Liver (tissue), 8 donors: ENCODE measurements at regions not wholly inside any gene's neighbourhood (a gene's known extent, or its start where the extent isn't known, plus 50 kb on each side); places are given as distances from the start of the nearest gene placed in this dataset.

Experiments
- DNase-seq: peaks from one replicate; pipeline ENCODE4 v3.0.0-alpha.2; 2017; ENCODE audit warnings: low spot score
- H3K27ac ChIP-seq, 2 donors: one replicate each; pipeline ENCODE4 v1.7.0; 2013; ENCODE audit warnings: inconsistent platforms in 2 of 2, low read length in 2 of 2, control low read depth in 1 of 2, low read depth in 1 of 2, mild to moderate bottlenecking in 1 of 2
- H3K27me3 ChIP-seq, 4 donors: one replicate each; pipeline versions ENCODE4 v1.6.1 to v1.7.0; 2013; ENCODE audit warnings: low read length in 3 of 4, inconsistent platforms in 1 of 4, mild to moderate bottlenecking in 1 of 4, moderate library complexity in 1 of 4; ENCODE audit not compliant: control insufficient read depth in 4 of 4, insufficient read depth in 4 of 4
- H3K36me3 ChIP-seq, 4 donors: one replicate each; pipeline versions ENCODE4 v1.6.1 to v1.7.0; 2013; ENCODE audit warnings: low read length in 3 of 4, mild to moderate bottlenecking in 3 of 4, low read depth in 1 of 4, moderate library complexity in 1 of 4; ENCODE audit not compliant: control insufficient read depth in 4 of 4, insufficient read depth in 3 of 4
- H3K4me1 ChIP-seq, 4 donors: one replicate each; pipeline versions ENCODE4 v1.6.1 to v1.7.0; 2013; ENCODE audit warnings: low read length in 3 of 4, mild to moderate bottlenecking in 3 of 4, moderate library complexity in 1 of 4; ENCODE audit not compliant: control insufficient read depth in 4 of 4, insufficient read depth in 4 of 4
- H3K4me3 ChIP-seq, 3 donors: one replicate each; pipeline versions ENCODE4 v1.6.1 to v1.7.0; 2013; ENCODE audit warnings: low read length in 3 of 3, control low read depth in 1 of 3, low read depth in 1 of 3, mild to moderate bottlenecking in 1 of 3
- H3K9ac ChIP-seq, 2 donors: one replicate each; pipeline ENCODE4 v1.7.0; 2013; ENCODE audit warnings: low read length in 2 of 2, mild to moderate bottlenecking in 2 of 2, moderate library complexity in 2 of 2, control low read depth in 1 of 2, low read depth in 1 of 2
- H3K9me3 ChIP-seq, 4 donors: one replicate each; pipeline versions ENCODE4 v1.6.1 to v1.7.0; 2013; ENCODE audit warnings: low read length in 3 of 4; ENCODE audit not compliant: control insufficient read depth in 4 of 4
- FOXA1 ChIP-seq: IDR thresholded peaks from 2 replicates; pipeline ENCODE4 v1.6.1; 2016; ENCODE audit warnings: antibody characterized with exemption
- HNF4A ChIP-seq, 2 donors: conservative IDR thresholded peaks; 2 replicates each; pipeline ENCODE4 v1.6.1; 2016; ENCODE audit warnings: antibody characterized with exemption in 2 of 2, mild to moderate bottlenecking in 2 of 2
- HNF4G ChIP-seq: IDR thresholded peaks from 2 replicates; pipeline ENCODE4 v1.6.1; 2016; ENCODE audit warnings: antibody characterized with exemption
- JUND ChIP-seq, 2 donors: IDR thresholded peaks; 2 replicates each; pipeline ENCODE4 v1.6.1; 2016; ENCODE audit warnings: antibody characterized with exemption in 2 of 2
- NR2F2 ChIP-seq: IDR thresholded peaks from 2 replicates; pipeline ENCODE4 v1.6.1; 2016; ENCODE audit warnings: antibody characterized with exemption
- RAD21 ChIP-seq, 2 donors: IDR thresholded peaks; 2 replicates each; pipeline ENCODE4 v1.6.1; 2016; ENCODE audit warnings: antibody characterized with exemption in 2 of 2, mild to moderate bottlenecking in 2 of 2
- SP1 ChIP-seq: IDR thresholded peaks from 2 replicates; pipeline ENCODE4 v1.6.1; 2018; ENCODE audit warnings: antibody characterized with exemption, mild to moderate bottlenecking
- TAF1 ChIP-seq: conservative IDR thresholded peaks from 2 replicates; pipeline ENCODE4 v1.6.1; 2016; ENCODE audit warnings: antibody characterized with exemption, mild to moderate bottlenecking
- YY1 ChIP-seq: IDR thresholded peaks from 2 replicates; pipeline ENCODE4 v1.6.1; 2016; ENCODE audit warnings: antibody characterized with exemption, mild to moderate bottlenecking
- WGBS: extraction: QIAGEN DNeasy Blood & Tissue Kit; methylation state at CpG from one replicate; pipeline ENCODE4 v1.1.7; 2013; 5-methylcytosine and 5-hydroxymethylcytosine counted together
- TF ChIP-seq, protein P1 (sequence below): IDR thresholded peaks from 2 replicates; pipeline ENCODE4 v1.6.1; 2016; ENCODE audit warnings: antibody characterized with exemption, mild to moderate bottlenecking
- TF ChIP-seq, protein P2 (sequence below): IDR thresholded peaks from 2 replicates; pipeline ENCODE4 v1.6.1; 2016; ENCODE audit warnings: antibody characterized with exemption
- TF ChIP-seq, protein P3 (sequence below): IDR thresholded peaks from 2 replicates; pipeline ENCODE4 v1.6.1; 2016; ENCODE audit warnings: antibody characterized with exemption
- TF ChIP-seq, protein P4 (sequence below): fragments of 150-350 bp; IDR thresholded peaks from 2 replicates; pipeline ENCODE4 v1.5.1; 2017; ENCODE audit warnings: improper control_type of control experiment, low read depth, low read length; ENCODE audit not compliant: missing input control
- donor health status: healthy.
- donor health status: healthy.
- donor health status: healthy.
- donor health status: healthy.
- donor health status: healthy.

DNA sequence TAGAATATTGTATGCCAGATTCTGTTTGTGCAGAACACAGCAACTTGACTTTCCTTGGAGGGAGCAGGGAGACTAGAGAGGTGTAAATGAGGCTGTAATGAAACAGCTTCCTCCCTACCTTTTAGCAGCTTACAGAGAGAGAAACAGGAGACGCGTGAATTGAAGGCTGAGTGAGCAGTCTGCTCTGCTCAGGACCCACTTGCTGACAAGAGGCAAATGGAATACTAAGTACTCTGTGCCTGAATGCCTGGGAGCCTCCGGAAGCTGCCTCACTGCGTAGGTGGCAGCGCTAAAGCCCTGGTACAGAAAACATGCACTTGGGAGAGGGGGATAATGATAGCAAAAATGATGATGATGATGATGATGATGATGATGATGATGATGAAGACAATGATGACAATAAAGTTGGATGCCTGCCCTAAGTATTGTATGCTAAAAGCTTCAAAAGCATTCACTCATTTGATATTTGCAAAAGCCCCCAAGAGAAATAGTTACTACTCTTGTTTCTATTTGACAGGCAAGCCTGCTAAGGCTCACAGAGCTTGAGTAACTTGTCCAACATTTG lies 548.9 kb downstream of the NTRK3 start:
- Histone ChIP-seq H3K4me3 (no peak overlapping the region), H3K9ac (no peak overlapping the region), H3K27ac (no peak overlapping the region), H3K27me3 (peaks cover 0 to 3% (median 0%) of the 10 kb centered on the region in 4 donors), H3K4me1 (no peaks in the 10 kb centered on the region), H3K36me3 (no peaks in the 10 kb centered on the region), H3K9me3 (peaks cover 0 to 6% (median 0%) of the 10 kb centered on the region in 4 donors)
- TF ChIP-seq NR2F2 (no peak), JUND (IDR thresholded peaks at IDR 0.05) (no peak), HNF4G (no peak), TAF1 (no peak), SP1 (no peak)
- TF ChIP-seq, protein P1, sequence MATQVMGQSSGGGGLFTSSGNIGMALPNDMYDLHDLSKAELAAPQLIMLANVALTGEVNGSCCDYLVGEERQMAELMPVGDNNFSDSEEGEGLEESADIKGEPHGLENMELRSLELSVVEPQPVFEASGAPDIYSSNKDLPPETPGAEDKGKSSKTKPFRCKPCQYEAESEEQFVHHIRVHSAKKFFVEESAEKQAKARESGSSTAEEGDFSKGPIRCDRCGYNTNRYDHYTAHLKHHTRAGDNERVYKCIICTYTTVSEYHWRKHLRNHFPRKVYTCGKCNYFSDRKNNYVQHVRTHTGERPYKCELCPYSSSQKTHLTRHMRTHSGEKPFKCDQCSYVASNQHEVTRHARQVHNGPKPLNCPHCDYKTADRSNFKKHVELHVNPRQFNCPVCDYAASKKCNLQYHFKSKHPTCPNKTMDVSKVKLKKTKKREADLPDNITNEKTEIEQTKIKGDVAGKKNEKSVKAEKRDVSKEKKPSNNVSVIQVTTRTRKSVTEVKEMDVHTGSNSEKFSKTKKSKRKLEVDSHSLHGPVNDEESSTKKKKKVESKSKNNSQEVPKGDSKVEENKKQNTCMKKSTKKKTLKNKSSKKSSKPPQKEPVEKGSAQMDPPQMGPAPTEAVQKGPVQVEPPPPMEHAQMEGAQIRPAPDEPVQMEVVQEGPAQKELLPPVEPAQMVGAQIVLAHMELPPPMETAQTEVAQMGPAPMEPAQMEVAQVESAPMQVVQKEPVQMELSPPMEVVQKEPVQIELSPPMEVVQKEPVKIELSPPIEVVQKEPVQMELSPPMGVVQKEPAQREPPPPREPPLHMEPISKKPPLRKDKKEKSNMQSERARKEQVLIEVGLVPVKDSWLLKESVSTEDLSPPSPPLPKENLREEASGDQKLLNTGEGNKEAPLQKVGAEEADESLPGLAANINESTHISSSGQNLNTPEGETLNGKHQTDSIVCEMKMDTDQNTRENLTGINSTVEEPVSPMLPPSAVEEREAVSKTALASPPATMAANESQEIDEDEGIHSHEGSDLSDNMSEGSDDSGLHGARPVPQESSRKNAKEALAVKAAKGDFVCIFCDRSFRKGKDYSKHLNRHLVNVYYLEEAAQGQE = no peak
- TF ChIP-seq, protein P2, sequence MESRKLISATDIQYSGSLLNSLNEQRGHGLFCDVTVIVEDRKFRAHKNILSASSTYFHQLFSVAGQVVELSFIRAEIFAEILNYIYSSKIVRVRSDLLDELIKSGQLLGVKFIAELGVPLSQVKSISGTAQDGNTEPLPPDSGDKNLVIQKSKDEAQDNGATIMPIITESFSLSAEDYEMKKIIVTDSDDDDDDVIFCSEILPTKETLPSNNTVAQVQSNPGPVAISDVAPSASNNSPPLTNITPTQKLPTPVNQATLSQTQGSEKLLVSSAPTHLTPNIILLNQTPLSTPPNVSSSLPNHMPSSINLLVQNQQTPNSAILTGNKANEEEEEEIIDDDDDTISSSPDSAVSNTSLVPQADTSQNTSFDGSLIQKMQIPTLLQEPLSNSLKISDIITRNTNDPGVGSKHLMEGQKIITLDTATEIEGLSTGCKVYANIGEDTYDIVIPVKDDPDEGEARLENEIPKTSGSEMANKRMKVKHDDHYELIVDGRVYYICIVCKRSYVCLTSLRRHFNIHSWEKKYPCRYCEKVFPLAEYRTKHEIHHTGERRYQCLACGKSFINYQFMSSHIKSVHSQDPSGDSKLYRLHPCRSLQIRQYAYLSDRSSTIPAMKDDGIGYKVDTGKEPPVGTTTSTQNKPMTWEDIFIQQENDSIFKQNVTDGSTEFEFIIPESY = no peak
- TF ChIP-seq, protein P3, sequence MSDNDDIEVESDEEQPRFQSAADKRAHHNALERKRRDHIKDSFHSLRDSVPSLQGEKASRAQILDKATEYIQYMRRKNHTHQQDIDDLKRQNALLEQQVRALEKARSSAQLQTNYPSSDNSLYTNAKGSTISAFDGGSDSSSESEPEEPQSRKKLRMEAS = no peak
- WGBS = 67% methylated on average over 5 of the region's 5 CpGs
- DNase-seq = no peak

DNA sequence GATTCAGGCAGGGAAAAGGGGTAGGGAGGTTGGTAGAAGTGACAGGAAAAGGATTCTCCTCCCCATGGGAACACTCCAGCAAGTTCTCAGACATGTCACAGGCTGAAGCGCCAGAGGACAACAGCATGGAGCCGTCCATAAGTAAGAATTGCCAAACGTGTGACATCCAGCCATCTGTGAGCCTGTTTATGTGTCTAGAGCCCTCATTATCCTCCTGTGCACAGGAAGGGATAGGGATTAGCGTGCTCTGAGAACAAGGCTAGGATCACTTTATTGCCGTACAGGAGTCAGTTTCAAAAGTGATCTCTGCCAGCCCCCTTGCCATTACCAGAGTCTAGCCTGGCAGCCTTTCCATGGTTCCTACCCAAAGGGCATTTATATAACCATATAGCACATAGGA lies 549.5 kb downstream of the NTRK3 start:
- no peak overlapping the region for H3K27ac ChIP-seq
- no peak overlapping the region for H3K4me3 ChIP-seq
- peaks cover 0 to 6% (median 0%) of the 10 kb centered on the region in 4 donors for H3K9me3 ChIP-seq
- peaks cover 0 to 3% (median 0%) of the 10 kb centered on the region in 4 donors for H3K27me3 ChIP-seq
- TF ChIP-seq RAD21 (IDR thresholded peaks at IDR 0.05) = no peak
- TF ChIP-seq, protein P4, sequence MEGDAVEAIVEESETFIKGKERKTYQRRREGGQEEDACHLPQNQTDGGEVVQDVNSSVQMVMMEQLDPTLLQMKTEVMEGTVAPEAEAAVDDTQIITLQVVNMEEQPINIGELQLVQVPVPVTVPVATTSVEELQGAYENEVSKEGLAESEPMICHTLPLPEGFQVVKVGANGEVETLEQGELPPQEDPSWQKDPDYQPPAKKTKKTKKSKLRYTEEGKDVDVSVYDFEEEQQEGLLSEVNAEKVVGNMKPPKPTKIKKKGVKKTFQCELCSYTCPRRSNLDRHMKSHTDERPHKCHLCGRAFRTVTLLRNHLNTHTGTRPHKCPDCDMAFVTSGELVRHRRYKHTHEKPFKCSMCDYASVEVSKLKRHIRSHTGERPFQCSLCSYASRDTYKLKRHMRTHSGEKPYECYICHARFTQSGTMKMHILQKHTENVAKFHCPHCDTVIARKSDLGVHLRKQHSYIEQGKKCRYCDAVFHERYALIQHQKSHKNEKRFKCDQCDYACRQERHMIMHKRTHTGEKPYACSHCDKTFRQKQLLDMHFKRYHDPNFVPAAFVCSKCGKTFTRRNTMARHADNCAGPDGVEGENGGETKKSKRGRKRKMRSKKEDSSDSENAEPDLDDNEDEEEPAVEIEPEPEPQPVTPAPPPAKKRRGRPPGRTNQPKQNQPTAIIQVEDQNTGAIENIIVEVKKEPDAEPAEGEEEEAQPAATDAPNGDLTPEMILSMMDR = no peak
- TF ChIP-seq NR2F2 = no peak
- TF ChIP-seq, protein P1 = no peak
- no peak for TF ChIP-seq HNF4A (conservative IDR thresholded peaks at IDR 0.05)
- TF ChIP-seq, protein P3 = no peak
- no peak for TF ChIP-seq FOXA1
- no peak for TF ChIP-seq TAF1
- no peak for TF ChIP-seq YY1
- no peaks in the 10 kb centered on the region for H3K4me1 ChIP-seq
- H3K9ac ChIP-seq = no peak overlapping the region
- DNase-seq = no peak
- no peaks in the 10 kb centered on the region for H3K36me3 ChIP-seq
- 67% methylated on average over 5 of the region's 5 CpGs for WGBS
